Hematopoietic multipotent progenitor cell treated with erythropoietin and hydrocortisone succinate and interleukin-3 and kit ligand, for 15 days (in vitro differentiated cells): ENCODE measurements at regions not wholly inside any gene's neighbourhood (a gene's known extent, or its start where the extent isn't known, plus 50 kb on each side); places are given as distances from the start of the nearest gene placed in this dataset.

Source experiments
- DNase-seq: peaks from one replicate; pipeline ENCODE4 v3.0.0-alpha.2; 2015; ENCODE audit warnings: low spot score

GRCh38 chr14:42782754-42783153 is 1176.1 kb downstream of the LRFN5 start:
- DNase-seq: no peak

GRCh38 chr14:42778984-42779383 is 1172.3 kb downstream of the LRFN5 start:
- no peak for DNase-seq

GRCh38 chr14:42750771-42751170 is 1144.1 kb downstream of the LRFN5 start:
- DNase-seq: no peak

- DNase-seq: no peak
Measured at GRCh38 chr14:42742084-42742483, 1135.4 kb downstream of the LRFN5 start.

GRCh38 chr14:42736408-42736807 is 1129.7 kb downstream of the LRFN5 start:
- DNase-seq: no peak

- DNase-seq: no peak
Measured at GRCh38 chr14:42734041-42734440, 1127.4 kb downstream of the LRFN5 start.

- no peak for DNase-seq
Measured at GRCh38 chr14:42732005-42732404, 1125.3 kb downstream of the LRFN5 start.

GRCh38 chr14:42731480-42731879 is 1124.8 kb downstream of the LRFN5 start:
- DNase-seq: no peak

- DNase-seq: no peak
Measured at GRCh38 chr14:42729681-42730080, 1123.0 kb downstream of the LRFN5 start.

GRCh38 chr14:42719391-42719790 is 1112.7 kb downstream of the LRFN5 start:
- no peak for DNase-seq

GRCh38 chr14:42715316-42715715 is 1108.6 kb downstream of the LRFN5 start:
- no peak for DNase-seq

- no peak for DNase-seq
Measured at GRCh38 chr14:42710071-42710470, 1103.4 kb downstream of the LRFN5 start.

- DNase-seq: no peak
Measured at GRCh38 chr14:42703501-42703900, 1096.8 kb downstream of the LRFN5 start.

- DNase-seq: no peak
Measured at GRCh38 chr14:42687421-42687820, 1080.7 kb downstream of the LRFN5 start.

- DNase-seq: no peak
Measured at GRCh38 chr14:42683707-42684106, 1077.0 kb downstream of the LRFN5 start.

GRCh38 chr14:42676636-42677035 is 1070.0 kb downstream of the LRFN5 start:
- DNase-seq: no peak

GRCh38 chr14:42673963-42674362 is 1067.3 kb downstream of the LRFN5 start:
- DNase-seq: no peak

- DNase-seq: no peak
Measured at GRCh38 chr14:42671636-42672035, 1065.0 kb downstream of the LRFN5 start.

GRCh38 chr14:42665083-42665482 is 1058.4 kb downstream of the LRFN5 start:
- no peak for DNase-seq

GRCh38 chr14:42664190-42664589 is 1057.5 kb downstream of the LRFN5 start:
- no peak for DNase-seq

- no peak for DNase-seq
Measured at GRCh38 chr14:42654707-42655106, 1048.0 kb downstream of the LRFN5 start.

- DNase-seq: no peak
Measured at GRCh38 chr14:42642787-42643186, 1036.1 kb downstream of the LRFN5 start.

GRCh38 chr14:42633504-42634095 is 1026.9 kb downstream of the LRFN5 start:
- DNase-seq: no peak

- DNase-seq: no peak
Measured at GRCh38 chr14:42629553-42629952, 1022.9 kb downstream of the LRFN5 start.

GRCh38 chr14:42628602-42629001 is 1021.9 kb downstream of the LRFN5 start:
- no peak for DNase-seq
